AG08396 (cell line): ENCODE measurements at regions not wholly inside any gene's neighbourhood (a gene's known extent, or its start where the extent isn't known, plus 50 kb on each side); places are given as distances from the start of the nearest gene placed in this dataset.

Experiments used
- DNase-seq: peaks from one replicate; pipeline ENCODE4 v3.0.0; 2012; ENCODE audit warnings: low spot score, mixed read lengths

- DNase-seq = no peak
Observed at GRCh38 chr9:86443992-86444391, 89.8 kb upstream of the TUT7 start.

DNA sequence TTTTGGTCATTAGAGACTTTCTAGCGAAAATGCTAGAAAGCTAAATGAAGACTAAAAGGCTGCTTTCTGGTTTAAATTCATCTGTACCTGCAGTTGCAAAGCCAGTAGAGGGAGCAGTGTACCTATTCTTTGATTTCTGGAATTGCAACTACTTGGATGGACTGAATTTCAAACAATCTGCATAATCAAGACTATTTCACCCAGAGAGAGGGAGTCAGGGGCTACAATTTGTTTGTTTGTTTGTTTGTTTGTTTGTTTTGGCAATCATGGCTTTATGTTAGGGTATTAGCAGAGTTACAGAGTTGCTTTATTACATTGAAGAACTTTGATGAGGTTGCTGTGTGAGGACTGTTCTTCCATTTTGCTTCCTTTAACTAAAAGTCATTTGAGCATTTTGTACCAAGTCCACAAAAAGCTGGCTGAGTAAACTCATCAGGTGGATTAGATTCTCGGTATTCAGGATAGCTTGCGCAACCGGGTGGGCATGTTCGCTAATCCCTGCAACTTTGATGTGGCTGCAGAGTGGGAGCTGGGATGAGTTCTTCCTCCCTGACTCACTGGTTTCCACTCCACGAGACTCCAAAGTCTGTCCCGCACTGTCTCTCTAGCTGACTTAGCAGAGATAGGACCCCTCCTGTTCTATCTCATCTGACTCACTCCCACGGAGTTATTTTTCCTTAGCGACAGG, 80.0 kb upstream of the TUT7 start:
- DNase-seq = peak; percentile 41

GRCh38 chr9:86424251-86424891, 70.2 kb upstream of the TUT7 start:
- no peak for DNase-seq

- DNase-seq = peak; percentile 14
Observed at GRCh38 chr9:86413971-86414880, 60.0 kb upstream of the TUT7 start.

DNA sequence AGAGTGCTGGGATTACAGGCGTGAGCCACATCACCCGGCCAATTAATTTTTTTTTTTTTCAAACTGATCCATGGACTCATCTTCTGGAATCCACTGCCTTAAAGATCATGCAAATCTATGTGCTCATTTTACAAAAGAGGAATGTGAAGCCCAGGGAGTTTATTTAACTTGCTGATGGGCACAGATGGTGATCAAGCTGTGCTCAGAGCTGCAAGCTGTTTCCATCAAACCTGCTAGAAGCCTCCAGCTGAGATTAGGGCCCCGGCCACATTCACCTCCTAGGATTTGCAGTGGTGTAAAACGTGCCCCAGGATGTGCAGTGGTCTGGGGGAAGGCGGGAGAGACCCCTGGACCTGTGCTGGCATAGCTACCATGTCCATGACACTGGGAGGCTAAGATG, 56.1 kb upstream of the TUT7 start:
- no peak for DNase-seq

- no peak for DNase-seq
Observed at GRCh38 chr9:86408121-86408520, 53.9 kb upstream of the TUT7 start.

DNA sequence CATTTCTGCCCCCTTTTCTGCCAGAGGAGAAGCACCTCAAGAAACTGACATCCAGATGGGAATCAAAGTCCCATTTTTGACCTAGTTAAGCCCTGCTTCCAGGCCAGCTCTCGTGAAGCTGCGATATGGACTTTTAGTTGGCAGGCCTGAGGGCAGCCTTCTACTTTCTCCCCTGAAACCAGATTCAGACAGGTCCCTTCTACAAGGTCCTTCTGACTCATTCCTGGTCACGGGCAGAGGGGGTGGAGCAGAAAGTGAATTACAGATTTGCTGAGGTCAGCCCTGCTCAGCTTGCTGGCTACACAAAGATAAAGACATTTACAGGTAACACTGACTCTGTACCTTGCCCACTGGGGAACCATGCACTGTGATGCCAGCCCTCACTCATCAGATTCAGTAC, 52.8 kb upstream of the TUT7 start:
- DNase-seq = peak; percentile 22

GRCh38 chr9:86406366-86406765, 52.2 kb upstream of the TUT7 start:
- peak; percentile 43 for DNase-seq

GRCh38 chr9:86405926-86406325, 51.7 kb upstream of the TUT7 start:
- peak; percentile 67 for DNase-seq

DNA sequence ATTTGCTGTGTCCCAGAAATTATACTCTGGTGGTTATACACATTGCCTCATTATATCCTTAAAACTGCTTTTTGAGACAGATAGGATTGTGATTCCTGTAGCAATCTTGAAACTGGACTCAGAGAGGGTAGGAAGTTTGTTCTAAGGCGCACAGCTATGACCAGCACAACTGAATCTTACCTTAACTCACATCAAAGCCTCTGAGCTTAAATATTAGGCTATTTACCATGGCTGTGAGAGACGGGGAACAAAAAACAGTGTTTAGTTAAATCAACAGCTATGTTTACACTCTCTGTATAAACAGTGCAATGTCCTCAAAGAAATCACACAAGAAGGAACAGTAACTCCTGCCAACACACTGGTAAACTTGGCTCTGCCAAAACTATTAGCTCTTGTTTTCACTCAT, 50.9 kb upstream of the TUT7 start:
- DNase-seq = no peak
